Testis (tissue), 2 donors: ENCODE measurements at regions not wholly inside any gene's neighbourhood (a gene's known extent, or its start where the extent isn't known, plus 50 kb on each side); places are given as distances from the start of the nearest gene placed in this dataset.
A peak's percentile ranks its signal among the peaks of the same experiment; 100 is the strongest.

Experiments used
- DNase-seq: peaks from one replicate; pipeline ENCODE4 v3.0.0-alpha.2; 2019
- H3K27ac ChIP-seq, 2 donors: fragments of 200-600 bp; sonication (generic); one replicate each; pipeline ENCODE4 v1.5.1; 2019
- H3K27me3 ChIP-seq: fragments of 200-600 bp; sonication (generic); one replicate; pipeline ENCODE4 v1.5.1; 2019
- H3K36me3 ChIP-seq: fragments of 200-600 bp; sonication (generic); one replicate; pipeline ENCODE4 v1.5.1; 2017; ENCODE audit warnings: low read depth; ENCODE audit errors: missing control alignments
- H3K4me1 ChIP-seq: fragments of 200-600 bp; sonication (generic); one replicate; pipeline ENCODE4 v1.5.1; 2019
- H3K4me3 ChIP-seq, 2 donors: fragments of 200-600 bp; sonication (generic); one replicate each; pipeline ENCODE4 v1.5.1; 2017 to 2019
- H3K9me3 ChIP-seq: fragments of 200-600 bp; sonication (generic); one replicate; pipeline ENCODE4 v1.5.1; 2017
- CTCF ChIP-seq, 3 experiments: fragments of 450-650 bp in 2 of 3; fragments of 200-600 bp in 1 of 3; sonication (generic) in 1 of 3; IDR thresholded peaks; one replicate each; pipeline ENCODE4 v1.5.1; 2016 to 2019; ENCODE audit warnings: antibody characterized with exemption in 3 of 3, mild to moderate bottlenecking in 2 of 3, moderate library complexity in 1 of 3
- POLR2A ChIP-seq: fragments of 450-650 bp; IDR thresholded peaks from one replicate; pipeline ENCODE4 v1.6.1; 2017; ENCODE audit warnings: antibody characterized with exemption, mild to moderate bottlenecking, moderate library complexity
- WGBS, 2 donors: methylation state at CpG; one replicate each; pipeline ENCODE4 v1.1.5; 2018; 5-methylcytosine and 5-hydroxymethylcytosine counted together
- intact Hi-C: fragments of 100-400 bp; cut with DNase I; formaldehyde crosslinking; loops from one replicate; pipeline ENCODE4 v1.15.1; 2023; ENCODE audit warnings: low total_unique reads

GRCh38 chr4:132316738-132317137, 832.4 kb upstream of the PCDH10 start:
- Histone ChIP-seq H3K4me3 (no peak overlapping the region), H3K9me3 (no peaks in the 10 kb centered on the region), H3K27ac (no peak overlapping the region), H3K27me3 (no peaks in the 10 kb centered on the region), H3K36me3 (no peaks in the 10 kb centered on the region), H3K4me1 (no peaks in the 10 kb centered on the region)
- TF ChIP-seq CTCF (IDR thresholded peaks at IDR 0.05), result no peak
- no peak for TF ChIP-seq POLR2A
- intact Hi-C loops, result no loop called here
- 73 to 76% methylated on average over 2 of the region's 2 CpGs for WGBS, 2 donors
- no peak for DNase-seq

- Histone ChIP-seq H3K9me3 (no peaks in the 10 kb centered on the region), H3K27me3 (no peaks in the 10 kb centered on the region), H3K36me3 (no peaks in the 10 kb centered on the region), H3K4me3 (no peak overlapping the region), H3K27ac (no peak overlapping the region), H3K4me1 (no peaks in the 10 kb centered on the region)
- TF ChIP-seq CTCF (IDR thresholded peaks at IDR 0.05) (no peak), POLR2A (no peak)
- WGBS, 2 donors, result 84% methylated on average over 2 of the region's 2 CpGs
- intact Hi-C loops, result no loop called here
- DNase-seq, result no peak
Observed at GRCh38 chr4:132317923-132318322, 831.2 kb upstream of the PCDH10 start.

- WGBS, 2 donors, result 56 to 100% methylated on average over 1 of the region's 1 CpG
- no peak for DNase-seq
- no peaks in the 10 kb centered on the region for H3K36me3 ChIP-seq
- intact Hi-C loops, result no loop called here
- H3K4me3 ChIP-seq, result no peak overlapping the region
- TF ChIP-seq CTCF (IDR thresholded peaks at IDR 0.05), result no peak
- TF ChIP-seq POLR2A, result no peak
- H3K27me3 ChIP-seq, result no peaks in the 10 kb centered on the region
- H3K4me1 ChIP-seq, result no peaks in the 10 kb centered on the region
- no peak overlapping the region for H3K27ac ChIP-seq
- no peaks in the 10 kb centered on the region for H3K9me3 ChIP-seq
Observed at GRCh38 chr4:132328761-132329160, 820.3 kb upstream of the PCDH10 start.

GRCh38 chr4:132330994-132331393, 818.1 kb upstream of the PCDH10 start:
- no peak overlapping the region for H3K27ac ChIP-seq
- H3K9me3 ChIP-seq, result no peaks in the 10 kb centered on the region
- H3K4me1 ChIP-seq, result no peaks in the 10 kb centered on the region
- 93 to 96% methylated on average over 2 of the region's 2 CpGs for WGBS, 2 donors
- H3K4me3 ChIP-seq, result no peak overlapping the region
- DNase-seq, result no peak
- no peak for TF ChIP-seq POLR2A
- no peaks in the 10 kb centered on the region for H3K27me3 ChIP-seq
- no peaks in the 10 kb centered on the region for H3K36me3 ChIP-seq
- intact Hi-C loops, result no loop called here

- Histone ChIP-seq H3K27ac (no peak overlapping the region), H3K27me3 (no peaks in the 10 kb centered on the region), H3K9me3 (no peaks in the 10 kb centered on the region), H3K36me3 (no peaks in the 10 kb centered on the region), H3K4me1 (no peaks in the 10 kb centered on the region), H3K4me3 (no peak overlapping the region)
- intact Hi-C loops, result no loop called here
- TF ChIP-seq CTCF (IDR thresholded peaks at IDR 0.05) (peak in 1 of 3 experiments; percentile 46), POLR2A (no peak)
- DNase-seq, result no peak
- WGBS, 2 donors, result 49 to 82% methylated on average over 1 of the region's 1 CpG
Observed at GRCh38 chr4:132332932-132333723, 816.0 kb upstream of the PCDH10 start.
